SJSA1 (cell line): ENCODE measurements at regions not wholly inside any gene's neighbourhood (a gene's known extent, or its start where the extent isn't known, plus 50 kb on each side); places are given as distances from the start of the nearest gene placed in this dataset.
"Not testable (repeated sequence)": the region's sequence is repeated elsewhere in the genome, so short reads cannot be mapped to it uniquely, and the experiment has no call there.

ENCODE experiments used
- DNase-seq, 2 experiments: peaks; one replicate each; pipeline ENCODE4 v3.0.0-alpha.2; 2015 to 2020; ENCODE audit warnings: low spot score in 2 of 2, low read depth in 1 of 2
- H3K27ac ChIP-seq: fragments of 250-450 bp; sonication (Bioruptor Pico); 2 replicates; pipeline ENCODE4 v1.5.1; 2020; ENCODE audit warnings: mild to moderate bottlenecking, moderate library complexity
- H3K27me3 ChIP-seq: fragments of 250-450 bp; sonication (Bioruptor Pico); replicated peaks from 2 replicates; pipeline ENCODE4 v1.5.1; 2020; ENCODE audit warnings: mild to moderate bottlenecking, moderate library complexity
- H3K36me3 ChIP-seq: fragments of 250-450 bp; sonication (Bioruptor Pico); 2 replicates; pipeline ENCODE4 v1.5.1; 2020; ENCODE audit warnings: mild to moderate bottlenecking
- H3K4me1 ChIP-seq: fragments of 250-450 bp; sonication (Bioruptor Pico); replicated peaks from 2 replicates; pipeline ENCODE4 v1.6.1; 2021; ENCODE audit warnings: mild to moderate bottlenecking
- H3K4me3 ChIP-seq: fragments of 250-450 bp; sonication (Bioruptor Pico); 2 replicates; pipeline ENCODE4 v1.5.1; 2020; ENCODE audit warnings: mild to moderate bottlenecking
- H3K9me3 ChIP-seq: fragments of 250-450 bp; sonication (Bioruptor Pico); replicated peaks from 2 replicates; pipeline ENCODE4 v1.5.1; 2020; ENCODE audit warnings: mild to moderate bottlenecking

DNA sequence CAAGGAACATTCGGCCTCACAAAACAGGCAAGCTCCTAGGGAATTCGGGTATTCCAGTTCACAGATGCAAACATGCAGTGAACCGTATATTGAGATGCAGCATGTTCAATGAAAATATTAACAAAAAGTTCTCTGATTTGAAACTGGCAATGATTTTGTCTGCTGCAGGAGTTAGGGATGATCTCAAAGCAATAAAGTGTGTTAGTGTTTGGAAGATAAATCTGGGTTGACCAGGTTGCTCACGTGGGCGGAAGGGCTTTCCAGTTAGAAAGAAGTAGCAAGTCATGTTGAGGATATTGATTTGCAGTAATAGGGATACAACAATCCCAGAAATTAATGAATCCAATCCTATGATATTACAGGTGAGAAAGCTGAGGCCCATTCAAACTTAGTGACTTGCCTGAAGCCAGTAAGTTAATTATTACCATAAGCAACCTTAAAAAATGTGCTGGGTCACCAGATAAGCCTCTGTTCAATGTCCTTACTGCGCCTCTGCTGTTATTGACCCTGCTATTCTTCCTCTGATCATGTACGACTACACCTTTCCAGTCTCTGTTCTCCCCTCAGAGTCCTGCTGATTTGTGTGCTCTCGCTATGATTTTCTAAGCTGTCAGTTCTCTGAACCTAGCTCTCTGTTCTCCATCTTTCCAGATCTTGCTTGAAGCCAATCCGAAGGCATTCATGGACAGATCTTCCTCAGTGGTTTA lies 370.8 kb downstream of the DSEL start:
- H3K4me1 ChIP-seq: no peaks in the 10 kb centered on the region
- no peak overlapping the region for H3K4me3 ChIP-seq
- no peaks in the 10 kb centered on the region for H3K27me3 ChIP-seq
- no peaks in the 10 kb centered on the region for H3K9me3 ChIP-seq
- no peak for DNase-seq
- H3K36me3 ChIP-seq: no peaks in the 10 kb centered on the region
- no peak overlapping the region for H3K27ac ChIP-seq

DNA sequence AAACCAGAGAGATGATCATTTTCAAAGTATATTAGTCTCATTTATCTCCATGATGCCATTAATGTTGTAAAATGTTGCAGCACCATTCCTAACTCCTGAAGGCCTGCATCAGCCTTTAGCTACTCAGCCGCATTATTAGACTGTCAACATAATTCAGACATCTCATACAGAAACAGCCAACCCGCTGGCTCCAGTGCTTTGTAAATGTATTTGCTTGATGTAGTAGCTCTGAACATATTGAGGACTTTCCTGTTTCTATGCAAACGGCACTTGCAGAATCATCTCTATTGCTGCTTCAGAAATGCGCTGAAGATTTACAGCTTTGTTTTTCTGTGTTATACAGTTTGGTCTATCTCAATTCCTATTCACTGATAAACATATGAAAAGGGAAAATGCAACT lies 372.2 kb downstream of the DSEL start:
- Histone ChIP-seq H3K27ac (no peak overlapping the region), H3K4me3 (no peak overlapping the region), H3K9me3 (no peaks in the 10 kb centered on the region), H3K4me1 (no peaks in the 10 kb centered on the region), H3K36me3 (no peaks in the 10 kb centered on the region), H3K27me3 (no peaks in the 10 kb centered on the region)
- DNase-seq: no peak

DNA sequence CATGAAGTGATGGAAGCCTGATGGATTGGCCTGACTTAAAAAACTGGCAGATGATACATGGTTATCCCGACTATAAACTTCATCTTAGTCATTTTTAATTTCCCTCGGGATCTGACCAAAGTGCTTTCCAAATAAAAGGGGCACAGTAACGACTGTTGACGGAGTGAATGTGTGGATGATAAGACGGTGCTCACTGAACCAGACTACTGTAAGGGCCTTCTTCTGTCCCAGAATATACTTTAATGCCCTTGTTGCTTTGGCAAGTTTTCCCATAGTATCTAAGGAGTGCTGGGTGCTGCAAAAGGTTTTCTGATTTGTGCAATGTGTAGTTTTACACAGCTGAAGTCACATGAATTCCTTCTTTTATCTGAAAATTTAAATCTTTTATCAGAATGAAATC lies 373.5 kb downstream of the DSEL start:
- Histone ChIP-seq H3K4me1 (no peaks in the 10 kb centered on the region), H3K27ac (no peak overlapping the region)

DNA sequence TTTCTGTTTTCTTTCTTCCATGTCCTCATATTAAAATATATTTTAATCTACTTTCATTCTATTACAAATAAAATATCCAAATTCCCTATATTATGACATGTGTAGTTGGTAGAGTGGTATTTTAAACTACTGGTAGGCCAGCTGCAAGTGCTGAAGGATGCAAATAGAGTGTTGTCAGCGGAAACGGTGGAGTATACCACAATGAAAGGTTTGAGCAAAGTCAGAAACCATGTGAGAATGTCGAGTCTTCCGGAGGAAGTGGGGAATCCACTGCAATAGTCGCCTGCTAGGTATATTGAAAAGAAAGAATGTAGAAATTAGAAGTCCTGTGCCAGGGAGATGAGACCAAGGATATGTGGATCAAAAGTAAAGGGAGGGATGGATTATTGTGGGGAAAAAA lies 373.9 kb downstream of the DSEL start:
- H3K27me3 ChIP-seq: no peaks in the 10 kb centered on the region
- no peak for DNase-seq
- H3K27ac ChIP-seq: no peak overlapping the region
- no peaks in the 10 kb centered on the region for H3K36me3 ChIP-seq
- no peak overlapping the region for H3K4me3 ChIP-seq
- H3K9me3 ChIP-seq: no peaks in the 10 kb centered on the region
- H3K4me1 ChIP-seq: no peaks in the 10 kb centered on the region

More for the DNA sequence above, 373.5 kb downstream of the DSEL start:
- Histone ChIP-seq H3K27me3 (no peaks in the 10 kb centered on the region), H3K36me3 (no peaks in the 10 kb centered on the region), H3K9me3 (no peaks in the 10 kb centered on the region), H3K4me3 (no peak overlapping the region)
- no peak for DNase-seq

DNA sequence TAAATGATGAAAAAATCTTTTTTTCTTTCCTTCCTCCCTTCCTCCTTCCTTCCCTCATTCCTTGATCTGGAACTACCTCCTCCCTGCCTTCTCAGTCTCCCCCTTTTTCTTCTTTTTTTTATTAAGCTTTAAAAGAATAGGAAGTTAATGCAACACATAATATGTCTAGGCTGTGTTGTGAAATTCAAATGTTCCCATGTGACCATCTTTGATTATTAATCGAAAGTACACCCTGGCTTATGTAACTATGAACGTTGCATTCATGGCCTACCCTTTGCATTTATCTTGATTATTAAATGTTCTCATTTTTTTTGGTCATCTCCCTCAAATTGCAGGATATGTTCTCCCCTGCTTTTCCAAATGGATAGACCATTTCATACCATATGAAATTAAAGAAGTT lies 376.0 kb downstream of the DSEL start:
- H3K27me3 ChIP-seq: no peaks in the 10 kb centered on the region

DNA sequence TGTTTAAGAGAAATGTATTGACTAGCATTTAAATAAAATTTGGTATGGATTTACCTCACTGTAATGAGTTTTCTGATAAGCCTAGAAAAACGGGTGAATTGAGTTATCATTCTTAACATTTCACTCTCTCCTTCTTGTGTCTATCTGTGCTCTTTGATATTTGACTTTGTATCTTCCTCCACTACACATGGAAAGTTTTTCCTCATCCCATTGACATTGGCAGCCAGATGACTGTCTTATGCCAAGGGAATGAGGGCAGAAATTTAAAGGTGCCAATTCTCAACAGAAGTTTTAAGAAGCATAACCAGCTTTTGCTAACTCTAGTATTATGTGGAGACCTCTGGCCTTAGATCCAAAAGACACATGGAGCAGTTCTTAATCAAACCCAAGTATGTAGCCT lies 376.6 kb downstream of the DSEL start:
- no peaks in the 10 kb centered on the region for H3K27me3 ChIP-seq
- no peak for DNase-seq
- no peak overlapping the region for H3K4me3 ChIP-seq
- no peak overlapping the region for H3K27ac ChIP-seq
- H3K36me3 ChIP-seq: no peaks in the 10 kb centered on the region
- H3K9me3 ChIP-seq: no peaks in the 10 kb centered on the region
- H3K4me1 ChIP-seq: no peaks in the 10 kb centered on the region

More for the DNA sequence above, 376.0 kb downstream of the DSEL start:
- H3K9me3 ChIP-seq: no peaks in the 10 kb centered on the region
- H3K4me3 ChIP-seq: no peak overlapping the region
- no peaks in the 10 kb centered on the region for H3K4me1 ChIP-seq
- DNase-seq: no peak
- no peaks in the 10 kb centered on the region for H3K36me3 ChIP-seq
- H3K27ac ChIP-seq: no peak overlapping the region

DNA sequence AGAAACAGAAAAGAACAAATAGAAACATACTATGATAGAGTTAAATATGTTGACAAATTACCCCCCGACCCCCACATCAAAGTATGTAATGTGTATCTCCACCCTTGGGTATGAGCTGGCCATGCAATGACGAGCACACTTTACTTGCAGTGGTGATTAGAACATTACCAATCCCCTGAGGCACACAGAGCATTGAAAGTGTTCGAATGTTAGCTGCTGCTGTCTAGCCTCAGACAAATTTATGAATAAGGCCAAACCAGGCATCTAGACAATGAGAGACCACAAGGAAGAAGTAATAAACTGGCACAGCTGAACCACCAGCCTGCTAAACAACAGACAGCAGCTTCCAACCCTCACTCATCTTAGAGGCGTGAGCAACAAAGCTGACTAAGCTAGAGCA lies 380.5 kb downstream of the DSEL start:
- no peaks in the 10 kb centered on the region for H3K4me1 ChIP-seq
- no peaks in the 10 kb centered on the region for H3K9me3 ChIP-seq
- DNase-seq: no peak
- H3K36me3 ChIP-seq: no peaks in the 10 kb centered on the region
- no peak overlapping the region for H3K4me3 ChIP-seq
- H3K27ac ChIP-seq: no peak overlapping the region
- no peaks in the 10 kb centered on the region for H3K27me3 ChIP-seq

DNA sequence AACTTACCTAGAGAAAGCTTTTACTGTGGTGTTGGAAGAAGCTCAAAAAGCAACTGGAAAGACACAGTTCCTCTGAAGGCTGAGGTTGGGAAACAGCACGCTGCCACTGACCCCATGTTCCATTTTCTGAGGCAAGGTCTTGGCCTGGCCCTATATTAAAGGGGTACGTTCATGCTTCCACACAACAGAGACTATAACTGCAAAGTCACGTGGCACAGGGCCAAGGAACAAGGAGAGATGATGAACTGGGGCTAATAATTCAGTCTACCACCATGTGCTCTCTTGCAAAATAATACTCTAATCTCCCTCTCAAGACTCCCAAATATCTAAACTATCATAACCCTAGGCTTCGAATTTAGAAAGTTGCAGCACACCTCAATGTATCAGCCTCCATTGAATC lies 381.6 kb downstream of the DSEL start:
- no peak overlapping the region for H3K4me3 ChIP-seq
- no peaks in the 10 kb centered on the region for H3K4me1 ChIP-seq
- no peaks in the 10 kb centered on the region for H3K9me3 ChIP-seq
- no peak overlapping the region for H3K27ac ChIP-seq
- DNase-seq: no peak
- H3K27me3 ChIP-seq: no peaks in the 10 kb centered on the region
- H3K36me3 ChIP-seq: no peaks in the 10 kb centered on the region

DNA sequence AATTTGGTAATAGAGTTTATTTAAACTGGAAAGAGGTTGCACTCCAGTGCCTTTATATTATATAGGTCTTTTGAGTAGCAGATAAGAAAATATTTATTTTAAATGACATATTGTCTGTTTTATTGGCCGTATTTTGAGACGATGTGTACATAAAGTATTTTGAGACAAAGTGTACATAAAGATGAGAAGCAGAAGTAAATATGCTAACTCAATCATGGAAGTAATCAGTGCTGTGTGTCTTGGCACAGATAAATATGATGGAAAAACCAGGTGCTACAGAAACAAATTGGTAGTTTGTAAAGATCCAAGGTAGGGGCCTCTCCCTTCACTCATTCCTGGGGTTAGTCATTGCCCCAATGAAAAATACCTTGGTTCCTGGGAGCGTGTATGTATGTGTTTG lies 382.9 kb downstream of the DSEL start:
- no peak overlapping the region for H3K4me3 ChIP-seq
- no peak for DNase-seq
- no peak overlapping the region for H3K27ac ChIP-seq
- no peaks in the 10 kb centered on the region for H3K4me1 ChIP-seq
- H3K9me3 ChIP-seq: no peaks in the 10 kb centered on the region
- no peaks in the 10 kb centered on the region for H3K27me3 ChIP-seq
- no peaks in the 10 kb centered on the region for H3K36me3 ChIP-seq

DNA sequence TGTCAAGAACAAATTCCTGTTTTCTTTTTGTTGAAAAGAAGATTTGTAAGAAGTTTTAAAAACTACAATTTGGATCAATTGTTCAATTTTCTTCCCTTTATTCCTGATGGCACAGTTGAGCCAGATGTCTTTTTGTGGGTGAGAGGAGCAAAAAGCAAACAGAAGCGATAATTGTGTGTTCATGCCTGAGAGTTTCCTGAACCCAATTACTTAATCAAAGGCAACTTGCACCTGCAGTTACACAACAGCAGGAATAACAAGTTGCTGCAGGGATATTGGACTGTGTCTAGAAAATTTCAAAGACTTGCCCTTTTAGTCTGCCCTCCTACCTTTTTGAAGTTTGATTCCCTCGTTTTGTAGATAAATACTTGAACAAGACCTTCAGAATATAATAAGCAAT lies 383.6 kb downstream of the DSEL start:
- no peak for DNase-seq
- Histone ChIP-seq H3K27me3 (no peaks in the 10 kb centered on the region), H3K9me3 (no peaks in the 10 kb centered on the region), H3K4me3 (no peak overlapping the region), H3K4me1 (no peaks in the 10 kb centered on the region), H3K36me3 (no peaks in the 10 kb centered on the region), H3K27ac (no peak overlapping the region)

DNA sequence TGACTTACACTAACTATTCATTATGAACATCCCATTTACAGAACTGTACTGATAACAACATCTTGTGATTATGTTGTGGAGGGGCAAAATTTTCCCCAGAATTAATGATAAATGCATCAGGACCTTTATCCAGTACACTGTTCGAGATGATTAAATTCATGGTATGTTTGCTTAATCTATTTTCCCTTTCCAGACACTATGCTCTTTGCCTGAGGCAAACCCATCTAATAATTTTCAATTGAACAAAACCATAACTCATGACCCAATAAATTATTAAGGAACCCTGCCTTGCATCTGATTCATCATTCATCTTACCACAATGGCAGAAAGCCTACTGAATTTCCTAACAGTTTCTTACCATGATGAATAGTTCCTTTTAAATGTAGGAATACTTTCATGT lies 385.0 kb downstream of the DSEL start:
- H3K27me3 ChIP-seq: no peaks in the 10 kb centered on the region
- no peak overlapping the region for H3K4me3 ChIP-seq
- H3K27ac ChIP-seq: no peak overlapping the region
- no peaks in the 10 kb centered on the region for H3K9me3 ChIP-seq
- no peaks in the 10 kb centered on the region for H3K4me1 ChIP-seq
- no peaks in the 10 kb centered on the region for H3K36me3 ChIP-seq
- no peak for DNase-seq

DNA sequence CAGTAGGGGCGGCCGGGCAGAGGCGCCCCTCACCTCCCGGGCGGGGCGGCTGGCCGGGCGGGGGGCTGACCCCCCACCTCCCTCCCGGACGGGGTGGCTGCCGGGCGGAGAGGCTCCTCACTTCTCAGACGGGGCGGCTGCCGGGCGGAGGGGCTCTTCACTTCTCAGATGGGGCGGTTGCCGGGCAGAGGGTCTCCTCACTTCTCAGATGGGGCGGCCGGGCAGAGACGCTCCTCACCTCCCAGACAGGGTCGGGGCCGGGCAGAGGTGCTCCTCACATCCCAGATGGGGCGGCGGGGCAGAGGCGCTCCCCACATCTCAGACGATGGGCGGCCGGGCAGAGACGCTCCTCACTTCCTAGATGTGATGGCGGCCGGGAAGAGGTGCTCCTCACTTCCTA lies 389.8 kb downstream of the DSEL start:
- not testable (repeated sequence) for H3K36me3 ChIP-seq, H3K27me3 ChIP-seq, H3K9me3 ChIP-seq, H3K4me1 ChIP-seq, DNase-seq, H3K4me3 ChIP-seq, H3K27ac ChIP-seq

DNA sequence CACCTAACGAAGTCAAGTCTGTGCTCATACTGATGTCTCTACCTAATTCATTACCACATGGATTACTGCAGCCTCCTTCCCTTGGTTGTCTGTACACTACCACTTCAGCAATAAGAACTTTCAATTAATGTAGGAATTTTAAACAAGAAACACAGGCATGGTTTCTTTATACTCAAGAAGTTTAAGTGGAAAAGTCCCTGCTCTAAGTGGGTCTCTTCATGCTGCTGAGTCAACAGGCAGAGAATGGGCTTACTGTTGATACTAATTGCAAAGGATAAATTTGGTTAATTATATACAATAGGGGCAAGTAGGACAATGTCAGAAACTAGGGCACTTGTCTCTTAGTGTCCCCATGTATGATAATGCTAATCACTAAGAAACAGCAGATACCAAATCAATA lies 392.6 kb downstream of the DSEL start:
- no peak overlapping the region for H3K4me3 ChIP-seq
- no peak overlapping the region for H3K27ac ChIP-seq
- no peaks in the 10 kb centered on the region for H3K4me1 ChIP-seq
- H3K36me3 ChIP-seq: no peaks in the 10 kb centered on the region
- DNase-seq: no peak
- H3K9me3 ChIP-seq: no peaks in the 10 kb centered on the region
- no peaks in the 10 kb centered on the region for H3K27me3 ChIP-seq

DNA sequence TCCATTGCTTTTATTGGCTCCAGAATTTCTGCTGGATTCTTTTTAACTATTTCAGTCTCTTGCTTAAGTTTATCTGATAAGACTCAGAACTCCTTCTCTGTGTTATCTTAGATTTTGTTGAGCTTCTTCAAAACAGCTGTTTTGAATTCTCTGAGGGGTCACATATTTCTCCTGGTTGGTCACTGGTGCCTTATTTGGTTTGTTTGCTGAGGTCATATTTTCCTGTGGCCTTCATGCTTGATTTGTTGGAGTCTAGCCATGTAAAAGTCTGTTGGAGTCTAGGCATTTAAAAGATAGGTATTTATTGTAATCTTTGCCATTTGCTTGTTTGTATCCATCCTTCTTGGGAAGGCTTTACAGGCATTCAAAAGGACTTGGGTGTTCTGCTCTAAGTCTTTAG lies 398.7 kb downstream of the DSEL start:
- Histone ChIP-seq H3K4me1 (no peaks in the 10 kb centered on the region), H3K9me3 (no peaks in the 10 kb centered on the region), H3K36me3 (no peaks in the 10 kb centered on the region), H3K27ac (no peak overlapping the region), H3K27me3 (no peaks in the 10 kb centered on the region), H3K4me3 (no peak overlapping the region)
- no peak for DNase-seq

DNA sequence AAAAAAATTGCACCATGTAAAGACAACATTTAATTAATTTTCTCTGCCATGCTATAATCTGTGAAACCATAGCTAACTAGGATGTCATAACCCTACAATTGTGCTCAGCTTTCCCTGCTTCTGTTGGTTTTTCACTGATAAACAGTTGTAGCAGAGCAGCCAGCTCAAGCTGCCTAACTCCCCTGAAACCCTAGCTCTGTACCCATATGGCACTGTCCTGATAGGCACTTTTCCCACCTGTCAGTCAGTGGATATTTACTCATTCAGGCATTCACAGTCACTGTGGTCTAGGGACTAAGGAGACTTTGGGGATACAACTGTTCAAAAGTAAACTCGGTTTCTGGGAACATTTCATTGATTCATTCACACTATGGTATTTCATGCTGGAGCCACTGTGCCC lies 407.0 kb downstream of the DSEL start:
- no peak for DNase-seq
- no peak overlapping the region for H3K27ac ChIP-seq
- H3K4me1 ChIP-seq: no peaks in the 10 kb centered on the region
- no peaks in the 10 kb centered on the region for H3K27me3 ChIP-seq
- no peaks in the 10 kb centered on the region for H3K9me3 ChIP-seq
- H3K36me3 ChIP-seq: no peaks in the 10 kb centered on the region
- H3K4me3 ChIP-seq: no peak overlapping the region
